IPS-18a (cell line): ENCODE measurements at regions not wholly inside any gene's neighbourhood (a gene's known extent, or its start where the extent isn't known, plus 50 kb on each side); places are given as distances from the start of the nearest gene placed in this dataset.
"Not testable (repeated sequence)": the region's sequence is repeated elsewhere in the genome, so short reads cannot be mapped to it uniquely, and the experiment has no call there.

Source experiments
- H3K27ac ChIP-seq: one replicate; pipeline ENCODE4 v1.5.1; 2013; ENCODE audit warnings: low read length
- H3K27me3 ChIP-seq: one replicate; pipeline ENCODE4 v1.6.1; 2013; ENCODE audit warnings: mild to moderate bottlenecking, low read length; ENCODE audit not compliant: control insufficient read depth, insufficient read depth
- H3K36me3 ChIP-seq: one replicate; pipeline ENCODE4 v1.6.1; 2013; ENCODE audit warnings: low read depth, low read length; ENCODE audit not compliant: control insufficient read depth
- H3K4me1 ChIP-seq: one replicate; pipeline ENCODE4 v1.6.1; 2013; ENCODE audit warnings: low read depth, low read length; ENCODE audit not compliant: control insufficient read depth
- H3K4me3 ChIP-seq: one replicate; pipeline ENCODE4 v1.5.1; 2013; ENCODE audit warnings: low read length
- H3K9ac ChIP-seq: one replicate; pipeline ENCODE4 v1.6.1; 2013; ENCODE audit warnings: mild to moderate bottlenecking, low read length, moderate library complexity
- H3K9me3 ChIP-seq: one replicate; pipeline ENCODE4 v1.6.1; 2013; ENCODE audit warnings: low read depth, low read length; ENCODE audit not compliant: control insufficient read depth

DNA sequence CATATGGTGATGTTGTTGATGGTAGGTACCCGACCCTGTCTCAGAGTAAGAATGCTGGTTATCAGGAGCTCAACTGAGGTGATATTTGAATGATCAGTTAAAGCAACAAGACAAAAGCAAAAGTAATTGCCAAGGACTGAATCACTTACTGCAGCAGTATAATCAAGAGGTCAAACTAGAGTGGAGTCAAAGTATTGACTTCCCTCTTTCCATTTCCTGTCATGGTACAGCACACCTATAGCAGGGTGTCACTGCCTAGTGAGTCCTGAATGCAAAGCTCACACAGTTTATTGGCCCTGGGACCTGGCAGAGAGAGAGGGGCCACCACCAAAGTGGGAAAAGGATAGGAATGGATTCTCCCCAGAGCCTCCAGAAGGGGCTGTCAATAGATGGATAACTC lies 886.1 kb upstream of the SORCS1 start:
- Histone ChIP-seq H3K36me3 (no peaks in the 10 kb centered on the region), H3K9me3 (no peaks in the 10 kb centered on the region), H3K27ac (no peak overlapping the region), H3K4me1 (peaks cover 5% of the 10 kb centered on the region), H3K27me3 (no peaks in the 10 kb centered on the region), H3K9ac (no peak overlapping the region), H3K4me3 (no peak overlapping the region)

GRCh38 chr10:108049668-108050067 lies 885.2 kb upstream of the SORCS1 start:
- Histone ChIP-seq H3K36me3 (no peaks in the 10 kb centered on the region), H3K4me1 (peaks cover 5% of the 10 kb centered on the region), H3K9me3 (no peaks in the 10 kb centered on the region), H3K9ac (no peak overlapping the region), H3K27me3 (no peaks in the 10 kb centered on the region), H3K4me3 (no peak overlapping the region), H3K27ac (no peak overlapping the region)

GRCh38 chr10:108048898-108049297 lies 884.4 kb upstream of the SORCS1 start:
- Histone ChIP-seq H3K36me3 (no peaks in the 10 kb centered on the region), H3K27me3 (no peaks in the 10 kb centered on the region), H3K9me3 (no peaks in the 10 kb centered on the region), H3K27ac (no peak overlapping the region), H3K9ac (no peak overlapping the region), H3K4me3 (no peak overlapping the region), H3K4me1 (peaks cover 5% of the 10 kb centered on the region)

GRCh38 chr10:108039821-108040584 lies 875.5 kb upstream of the SORCS1 start:
- Histone ChIP-seq H3K27ac (no peak overlapping the region), H3K36me3 (no peaks in the 10 kb centered on the region), H3K9me3 (no peaks in the 10 kb centered on the region), H3K4me3 (no peak overlapping the region), H3K9ac (no peak overlapping the region), H3K4me1 (no peaks in the 10 kb centered on the region), H3K27me3 (no peaks in the 10 kb centered on the region)

- Histone ChIP-seq H3K9me3 (no peaks in the 10 kb centered on the region), H3K9ac (no peak overlapping the region), H3K4me1 (no peaks in the 10 kb centered on the region), H3K27me3 (no peaks in the 10 kb centered on the region), H3K36me3 (no peaks in the 10 kb centered on the region), H3K27ac (no peak overlapping the region), H3K4me3 (no peak overlapping the region)
Measured at GRCh38 chr10:108037061-108037460, 872.6 kb upstream of the SORCS1 start.

DNA sequence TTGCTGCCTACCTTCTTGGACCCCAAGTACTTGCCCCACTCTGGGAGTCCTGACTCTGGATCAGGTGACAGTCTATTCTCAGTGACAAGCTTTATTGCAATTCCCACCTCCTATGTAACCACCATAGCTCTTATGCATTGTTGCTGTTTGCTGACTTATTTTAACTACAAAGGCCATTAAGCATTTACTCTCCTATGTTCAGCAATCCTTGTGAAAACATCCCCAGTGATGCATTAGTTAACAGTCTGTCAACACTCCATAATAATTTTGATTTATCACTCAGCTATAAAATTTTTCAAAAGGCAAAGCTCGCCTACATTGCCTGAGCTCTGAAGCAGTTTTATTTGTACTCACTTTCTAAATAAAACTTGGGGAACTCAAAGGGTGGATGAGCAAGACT lies 871.8 kb upstream of the SORCS1 start:
- Histone ChIP-seq H3K4me1 (no peaks in the 10 kb centered on the region), H3K9ac (no peak overlapping the region), H3K36me3 (no peaks in the 10 kb centered on the region), H3K9me3 (no peaks in the 10 kb centered on the region), H3K4me3 (no peak overlapping the region), H3K27ac (no peak overlapping the region), H3K27me3 (no peaks in the 10 kb centered on the region)

DNA sequence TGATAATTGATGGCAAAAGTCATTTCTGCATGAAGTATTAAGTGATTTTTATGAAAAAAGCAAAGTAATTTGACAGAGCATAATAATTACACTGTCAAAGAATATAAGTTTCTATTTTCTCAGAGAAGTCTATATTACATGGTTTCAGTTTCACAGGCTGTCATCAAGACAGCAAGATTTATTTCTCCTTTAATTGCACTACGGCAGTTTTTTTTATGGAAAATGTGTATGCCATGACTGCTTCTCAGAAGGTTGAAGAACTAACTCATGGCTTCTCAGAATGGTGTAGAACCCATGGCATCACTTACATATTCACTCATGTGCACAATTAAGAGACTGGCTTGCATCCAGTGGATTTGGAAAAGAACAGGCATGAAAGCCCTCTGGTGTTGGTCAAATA lies 870.3 kb upstream of the SORCS1 start:
- Histone ChIP-seq H3K27ac (no peak overlapping the region), H3K27me3 (no peaks in the 10 kb centered on the region), H3K4me1 (no peaks in the 10 kb centered on the region), H3K36me3 (no peaks in the 10 kb centered on the region), H3K4me3 (no peak overlapping the region), H3K9ac (no peak overlapping the region), H3K9me3 (no peaks in the 10 kb centered on the region)

GRCh38 chr10:108033518-108033917 lies 869.0 kb upstream of the SORCS1 start:
- H3K27ac ChIP-seq, H3K36me3 ChIP-seq, H3K27me3 ChIP-seq, H3K4me1 ChIP-seq, H3K4me3 ChIP-seq, H3K9ac ChIP-seq, H3K9me3 ChIP-seq: not testable (repeated sequence)

- no peaks in the 10 kb centered on the region for H3K27me3 ChIP-seq
- H3K36me3 ChIP-seq: no peaks in the 10 kb centered on the region
- H3K9ac ChIP-seq: no peak overlapping the region
- no peak overlapping the region for H3K27ac ChIP-seq
- no peak overlapping the region for H3K4me3 ChIP-seq
- H3K9me3 ChIP-seq: peaks cover 4% of the 10 kb centered on the region
- H3K4me1 ChIP-seq: no peaks in the 10 kb centered on the region
Measured at GRCh38 chr10:108031505-108031904, 867.0 kb upstream of the SORCS1 start.

DNA sequence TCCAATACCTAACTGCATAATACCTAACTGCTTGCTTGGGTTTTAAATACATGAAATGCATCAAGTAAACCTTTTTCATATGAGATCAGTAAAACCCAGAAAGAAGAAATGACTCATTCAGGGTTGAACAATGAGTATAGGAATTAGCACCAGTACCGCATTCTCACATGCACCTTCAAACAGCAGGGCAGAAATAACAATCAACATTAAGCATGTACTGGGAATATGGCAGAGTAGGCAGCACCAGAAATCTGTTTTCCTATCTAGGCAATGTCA lies 850.3 kb upstream of the SORCS1 start:
- H3K9ac ChIP-seq: no peak overlapping the region
- no peak overlapping the region for H3K27ac ChIP-seq

DNA sequence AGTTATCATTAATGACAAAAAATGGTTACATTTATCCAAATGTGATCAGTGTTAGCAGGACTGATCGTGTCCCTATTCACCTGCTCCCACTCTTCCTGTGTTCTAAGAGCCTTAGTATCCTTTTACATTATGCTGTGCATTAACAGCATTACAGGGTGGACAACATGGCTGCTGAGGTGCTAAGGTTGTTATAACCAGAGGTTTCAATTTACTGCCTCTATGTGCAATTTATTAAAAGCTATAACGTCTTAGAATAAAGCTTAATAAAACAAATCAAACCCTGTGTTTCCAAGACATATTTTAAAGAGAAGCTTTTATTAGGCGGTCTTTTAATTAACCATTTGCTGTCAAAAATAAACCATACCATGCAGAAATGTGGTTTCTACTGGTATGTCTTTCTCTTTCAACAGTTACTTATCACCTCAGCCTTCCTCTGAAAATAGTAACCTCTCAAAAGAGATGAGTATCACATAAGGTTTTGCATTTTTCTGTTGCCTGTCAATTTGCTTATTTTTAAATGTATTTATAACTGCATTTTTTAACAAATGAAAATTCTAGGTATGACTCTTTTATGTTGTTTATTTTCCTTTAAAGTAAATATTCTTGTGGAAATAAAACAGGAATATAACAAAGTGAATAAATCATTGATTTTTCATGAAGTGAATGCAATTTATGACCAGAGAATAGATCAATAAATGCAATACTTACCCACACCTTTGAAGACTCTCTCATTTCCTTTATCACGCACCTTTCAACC lies 849.8 kb upstream of the SORCS1 start:
- no peaks in the 10 kb centered on the region for H3K9me3 ChIP-seq
- H3K4me1 ChIP-seq: no peaks in the 10 kb centered on the region
- no peak overlapping the region for H3K4me3 ChIP-seq
- H3K27ac ChIP-seq: no peak overlapping the region
- no peaks in the 10 kb centered on the region for H3K36me3 ChIP-seq
- no peak overlapping the region for H3K9ac ChIP-seq
- no peaks in the 10 kb centered on the region for H3K27me3 ChIP-seq

More for the DNA sequence above, 850.3 kb upstream of the SORCS1 start:
- no peaks in the 10 kb centered on the region for H3K9me3 ChIP-seq
- H3K4me1 ChIP-seq: no peaks in the 10 kb centered on the region
- no peak overlapping the region for H3K4me3 ChIP-seq
- H3K36me3 ChIP-seq: no peaks in the 10 kb centered on the region
- H3K27me3 ChIP-seq: no peaks in the 10 kb centered on the region

DNA sequence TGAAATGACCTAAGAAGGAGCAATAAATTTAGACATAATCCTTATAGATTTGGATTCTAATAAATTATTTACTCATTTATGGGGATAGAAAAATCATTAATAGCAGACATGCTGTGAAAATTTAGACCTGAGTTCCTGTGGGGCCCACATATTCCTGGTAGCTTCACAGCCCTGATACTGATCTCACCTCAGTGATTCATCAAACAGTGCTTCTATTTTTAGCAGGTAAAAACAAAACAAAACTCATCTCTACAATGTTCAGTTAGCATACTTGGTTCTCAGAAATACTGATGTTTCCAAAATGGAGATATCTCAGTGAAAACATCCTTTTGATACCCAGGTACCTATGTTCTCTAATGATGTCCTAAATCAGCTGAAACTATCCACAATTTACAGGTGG lies 841.1 kb upstream of the SORCS1 start:
- H3K9me3 ChIP-seq: peaks cover 19% of the 10 kb centered on the region
- no peak overlapping the region for H3K27ac ChIP-seq
- H3K4me3 ChIP-seq: no peak overlapping the region
- H3K36me3 ChIP-seq: no peaks in the 10 kb centered on the region
- H3K4me1 ChIP-seq: no peaks in the 10 kb centered on the region
- H3K9ac ChIP-seq: no peak overlapping the region
- H3K27me3 ChIP-seq: no peaks in the 10 kb centered on the region
